HG03045 (cell line): ENCODE measurements at regions not wholly inside any gene's neighbourhood (a gene's known extent, or its start where the extent isn't known, plus 50 kb on each side); places are given as distances from the start of the nearest gene placed in this dataset.
"Not testable (repeated sequence)": the region's sequence is repeated elsewhere in the genome, so short reads cannot be mapped to it uniquely, and the experiment has no call there.

ENCODE experiments used
- ATAC-seq: cut with Tn5 transposase; IDR thresholded peaks from one replicate; pipeline ENCODE4 v1.9.1; 2021; ENCODE audit warnings: mild to moderate bottlenecking, moderate library complexity; ENCODE audit not compliant: unreplicated experiment

- ATAC-seq: no peak
These were observed 295.4 kb upstream of the RIOK2 start for GRCh38 chr5:97478483-97478882.

DNA sequence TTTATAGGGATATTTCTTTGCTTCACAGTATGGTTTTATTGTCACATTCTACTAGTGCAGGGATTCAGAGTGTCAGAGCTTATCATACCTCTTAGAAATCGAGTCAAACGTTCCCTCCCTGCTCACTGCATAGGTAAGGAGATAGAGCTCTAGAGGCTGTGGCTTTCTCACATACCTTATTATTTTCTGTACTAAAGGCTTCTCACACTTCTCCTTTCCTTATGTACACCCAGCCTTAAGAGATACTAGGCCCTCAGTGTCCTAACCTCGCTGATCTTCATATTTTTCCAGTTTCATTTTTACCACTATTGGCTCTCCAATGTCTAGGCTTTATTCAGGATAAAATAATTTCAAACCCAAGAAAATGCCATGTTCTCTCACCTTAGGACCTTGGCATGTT lies 297.3 kb upstream of the RIOK2 start:
- no peak for ATAC-seq

DNA sequence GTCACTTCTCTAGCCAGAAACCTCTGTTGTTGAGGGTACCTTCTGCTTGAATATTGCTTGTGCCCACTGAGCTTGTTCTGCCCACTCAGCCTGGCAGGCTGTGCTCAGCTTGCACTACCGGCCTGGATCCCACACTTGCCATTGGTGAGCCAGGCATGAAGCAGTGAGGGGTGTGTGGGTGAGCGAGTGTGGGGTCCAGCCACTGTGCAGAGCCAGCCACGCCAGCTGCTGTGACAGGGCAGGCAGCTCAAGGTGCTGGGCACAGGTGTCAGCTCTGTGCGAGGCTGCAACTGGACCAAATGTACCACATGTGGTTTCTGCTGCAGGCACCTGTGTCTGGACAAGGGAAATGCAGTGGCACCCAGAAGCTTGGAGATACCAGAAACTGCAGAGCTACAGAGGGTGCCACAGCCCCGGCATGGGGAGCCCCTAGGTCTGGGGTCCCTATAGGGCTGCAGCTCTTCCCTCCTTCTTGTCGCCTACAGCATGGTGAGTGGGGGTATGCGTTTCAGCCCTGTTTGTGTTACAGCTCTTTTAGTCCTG lies 305.1 kb upstream of the RIOK2 start:
- ATAC-seq: no peak

DNA sequence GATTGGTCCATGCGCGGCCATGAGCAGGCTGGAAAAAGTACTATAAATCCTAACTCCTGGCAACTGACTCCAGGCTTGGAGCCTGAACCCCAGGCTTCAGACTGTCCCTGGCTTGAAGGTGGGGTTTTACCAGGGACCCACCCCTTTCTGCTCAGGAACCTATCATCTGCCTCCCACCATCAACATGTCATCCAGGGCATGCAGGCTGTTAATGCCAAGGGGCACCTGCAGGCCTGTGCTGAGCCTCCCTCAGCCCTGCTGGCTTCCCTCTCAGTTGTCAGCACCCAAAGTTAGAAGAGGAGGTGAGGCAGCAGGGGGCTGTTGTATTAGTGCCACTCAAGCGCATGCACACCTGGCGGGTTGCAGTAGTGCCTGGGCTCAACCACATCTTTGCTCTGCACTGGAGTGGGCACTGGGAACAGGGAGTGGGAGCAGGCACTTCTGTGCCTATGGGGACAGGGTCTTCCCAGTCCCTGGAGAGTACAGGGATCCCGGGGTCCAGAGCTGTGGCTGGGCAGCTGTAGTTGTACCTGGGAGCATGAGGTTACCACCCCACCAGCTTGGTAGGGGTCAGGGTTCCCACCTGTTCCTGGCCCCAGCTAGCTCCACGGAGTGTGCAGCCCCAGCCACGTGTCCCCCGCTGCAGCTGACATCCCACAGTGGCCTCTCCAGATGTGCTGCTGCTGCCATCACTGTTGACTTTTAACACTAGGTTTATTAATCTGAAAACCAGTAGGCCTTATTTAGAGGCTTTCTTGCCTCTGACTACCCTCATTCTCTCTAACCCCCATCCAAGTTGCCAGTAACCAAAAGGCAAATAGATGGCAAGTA lies 306.2 kb upstream of the RIOK2 start:
- ATAC-seq: no peak

DNA sequence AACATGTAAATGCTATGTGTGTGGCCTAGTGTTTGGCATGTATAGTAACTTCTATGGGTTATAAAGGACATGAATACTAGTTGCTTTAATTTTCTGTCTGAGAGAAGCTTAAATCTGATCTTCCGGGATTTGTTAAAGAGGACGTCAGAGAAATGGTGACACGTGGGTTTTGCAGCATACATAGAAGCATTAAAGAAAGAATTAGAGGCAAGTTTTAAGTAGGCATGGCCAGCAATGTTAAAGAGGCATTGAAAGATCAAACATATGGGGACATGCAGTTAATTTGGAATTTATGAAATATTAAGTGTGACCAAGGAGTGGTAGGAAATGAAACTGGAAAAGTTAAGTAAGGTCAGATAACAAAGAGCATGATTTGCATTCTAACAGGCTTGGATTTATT lies 311.4 kb upstream of the RIOK2 start:
- ATAC-seq: no peak

DNA sequence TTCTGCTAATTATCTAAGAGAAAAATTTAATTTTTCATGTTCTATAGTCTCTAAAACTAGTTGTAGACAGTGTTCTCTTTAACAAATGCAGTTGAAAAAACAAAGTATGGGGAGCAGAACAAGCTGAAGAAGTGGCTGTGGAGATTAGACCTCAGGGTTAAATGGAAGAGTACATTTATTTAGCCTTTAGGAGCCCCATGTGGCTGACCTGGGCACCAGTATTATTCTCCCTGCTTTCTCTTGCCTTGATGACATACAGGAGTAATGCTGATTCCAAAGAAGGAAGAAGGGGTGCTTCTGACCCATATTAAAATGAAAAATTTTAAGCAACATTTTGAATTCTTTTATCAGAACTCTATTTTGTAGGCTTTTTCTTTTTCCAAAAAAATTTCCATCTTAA lies 312.3 kb upstream of the RIOK2 start:
- ATAC-seq: no peak

- ATAC-seq: no peak
These were observed 313.0 kb upstream of the RIOK2 start for GRCh38 chr5:97496037-97496436.

GRCh38 chr5:97498657-97499056 lies 315.6 kb upstream of the RIOK2 start:
- no peak for ATAC-seq

- ATAC-seq: no peak
These were observed 316.6 kb upstream of the RIOK2 start for GRCh38 chr5:97499605-97500004.

DNA sequence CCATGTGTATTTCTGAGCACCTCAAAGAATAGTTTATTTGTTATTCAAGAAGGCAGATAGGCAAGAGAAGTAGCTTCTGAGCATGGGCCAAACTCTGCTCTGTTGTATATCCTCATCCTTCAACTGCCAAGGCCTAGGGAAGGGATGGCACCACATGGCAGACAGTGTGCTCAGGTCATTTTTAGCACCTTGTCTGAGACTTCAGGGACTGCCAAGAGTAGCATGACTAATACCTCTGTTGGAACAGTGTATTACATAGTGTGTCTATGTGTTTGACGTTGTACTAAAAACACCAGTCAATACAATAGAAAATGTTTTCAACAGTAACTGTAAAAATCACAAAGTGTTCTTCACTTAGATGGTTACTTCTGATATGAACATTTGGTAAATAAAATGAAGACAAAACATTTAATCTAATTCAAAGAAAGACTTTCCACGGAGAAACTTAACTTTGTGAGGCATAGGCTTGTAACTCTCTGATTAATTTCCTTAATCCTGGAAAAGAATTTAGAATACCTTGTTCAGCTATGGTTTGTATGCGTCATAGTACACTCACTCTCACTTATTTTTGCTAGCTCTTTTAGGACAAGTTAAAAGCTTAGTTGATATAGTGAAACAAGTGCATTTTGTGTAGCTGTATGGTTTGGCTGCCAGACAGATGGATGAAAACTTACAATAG lies 318.4 kb upstream of the RIOK2 start:
- no peak for ATAC-seq

GRCh38 chr5:97501965-97502305 lies 318.9 kb upstream of the RIOK2 start:
- no peak for ATAC-seq

- ATAC-seq: no peak
These were observed 325.8 kb upstream of the RIOK2 start for GRCh38 chr5:97508864-97509263.

- not testable (repeated sequence) for ATAC-seq
These were observed 336.5 kb upstream of the RIOK2 start for GRCh38 chr5:97519565-97519964.

DNA sequence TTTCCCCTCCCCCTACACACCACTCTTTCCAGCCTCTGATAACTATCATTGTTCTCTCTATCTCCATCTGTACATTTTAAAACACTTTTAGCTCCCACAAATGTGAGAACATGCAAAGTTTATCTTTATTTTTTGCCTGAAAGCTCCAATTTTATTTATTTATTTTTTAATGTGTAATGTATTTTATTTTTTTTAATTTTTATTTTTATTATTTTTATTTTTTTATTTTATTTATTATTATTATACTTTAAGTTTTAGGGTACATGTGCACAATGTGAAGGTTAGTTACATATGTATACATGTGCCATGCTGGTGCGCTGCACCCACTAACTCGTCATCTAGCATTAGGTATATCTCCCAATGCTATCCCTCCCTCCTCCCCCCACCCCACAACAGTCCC lies 340.3 kb upstream of the RIOK2 start:
- not testable (repeated sequence) for ATAC-seq

GRCh38 chr5:97525780-97526179 lies 342.7 kb upstream of the RIOK2 start:
- no peak for ATAC-seq

DNA sequence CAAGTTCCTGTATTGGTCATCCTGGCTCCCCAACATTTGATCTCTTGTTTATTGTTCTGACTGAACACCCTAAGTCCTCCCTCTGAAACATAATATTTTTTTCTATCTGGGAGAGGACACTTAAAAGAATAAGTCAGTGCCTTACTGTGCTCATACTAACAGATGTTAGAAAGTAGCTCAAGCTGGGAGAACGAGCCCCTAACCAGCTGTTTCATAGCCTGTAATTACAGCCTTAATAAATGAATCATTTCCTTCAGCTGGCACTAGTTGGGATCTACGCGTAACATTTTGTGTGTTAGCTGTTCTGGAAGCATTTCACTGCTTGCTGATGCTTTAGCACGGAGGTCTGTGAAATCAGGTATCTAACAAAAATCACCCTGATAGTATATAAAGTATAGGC lies 345.9 kb upstream of the RIOK2 start:
- ATAC-seq: no peak

DNA sequence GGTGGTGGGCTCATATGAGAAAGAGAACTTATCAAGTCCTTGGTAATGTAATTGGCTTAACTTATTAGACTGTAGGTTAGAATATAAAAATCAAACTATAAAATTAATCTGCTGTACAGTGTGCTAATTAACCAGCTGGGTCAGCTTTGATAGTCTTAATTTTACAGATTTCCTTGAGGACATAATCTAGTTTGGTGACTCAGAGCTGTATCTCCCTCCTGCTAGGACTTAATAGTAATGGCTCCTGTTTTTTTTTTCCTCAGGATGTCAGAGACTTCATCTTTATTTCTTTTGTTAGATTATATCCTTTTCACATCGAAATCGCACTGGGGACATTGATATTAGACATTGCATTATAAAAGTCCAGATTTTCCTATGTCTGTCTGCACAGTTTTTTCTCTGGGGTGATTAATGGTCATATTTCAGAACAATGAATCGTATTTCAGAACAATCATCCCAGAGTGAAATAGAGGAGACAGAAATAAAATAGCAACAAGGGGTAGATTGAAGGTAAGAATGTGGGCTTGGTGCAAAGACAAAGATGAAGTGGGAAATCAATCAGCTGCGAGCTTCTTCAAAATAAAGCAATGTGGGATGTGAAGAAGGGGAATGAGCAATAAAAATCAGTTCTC lies 346.4 kb upstream of the RIOK2 start:
- no peak for ATAC-seq

- ATAC-seq: no peak
These were observed 348.5 kb upstream of the RIOK2 start for GRCh38 chr5:97531549-97531948.

DNA sequence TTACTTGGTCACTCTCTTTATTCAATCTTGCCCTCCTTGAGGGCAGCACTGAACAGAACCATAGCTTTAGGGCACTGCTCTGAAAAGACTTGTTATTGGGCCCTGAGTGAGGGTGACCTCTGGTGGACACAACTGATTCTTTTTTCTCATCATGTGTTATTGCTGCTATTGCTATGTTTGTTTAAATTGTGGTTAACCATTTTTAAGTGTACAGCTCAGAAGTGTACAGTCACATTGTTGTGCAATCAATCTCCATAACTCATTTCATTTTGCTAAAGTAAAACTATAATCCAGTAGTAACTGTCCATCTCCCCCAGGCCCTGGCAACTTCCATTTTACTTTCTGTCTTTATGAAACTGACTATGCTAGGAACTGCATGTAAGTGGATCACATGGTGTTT lies 351.1 kb upstream of the RIOK2 start:
- peak; percentile 64 for ATAC-seq

- no peak for ATAC-seq
These were observed 353.6 kb upstream of the RIOK2 start for GRCh38 chr5:97536683-97537082.

GRCh38 chr5:97538912-97539311 lies 355.9 kb upstream of the RIOK2 start:
- ATAC-seq: no peak

DNA sequence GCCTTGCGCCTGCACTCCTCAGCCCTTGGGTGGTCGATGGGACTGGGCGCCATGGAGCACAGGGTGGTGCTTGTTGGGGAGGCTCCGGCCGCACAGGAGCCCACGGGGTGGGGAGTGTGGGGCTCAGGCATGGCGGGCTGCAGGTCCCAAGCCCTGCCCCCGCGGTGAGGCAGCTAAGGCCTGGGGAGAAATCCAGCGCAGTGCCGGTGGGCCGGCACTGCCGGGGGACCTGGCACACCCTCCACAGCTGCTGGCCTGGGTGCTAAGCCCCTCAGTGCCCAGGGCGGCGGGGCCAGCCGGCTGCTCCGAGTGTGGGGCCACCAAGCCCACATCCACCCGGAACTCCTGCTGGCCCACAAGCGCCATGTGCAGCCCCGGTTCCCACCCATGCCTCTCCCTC lies 358.8 kb upstream of the RIOK2 start:
- no peak for ATAC-seq
